ENCODE measurements at regions not wholly inside any gene's neighbourhood (a gene's known extent, or its start where the extent isn't known, plus 50 kb on each side); places are given as distances from the start of the nearest gene placed in this dataset.

- POLR2A ChIA-PET = no interaction called here
- H3K36me3 Mint-ChIP-seq (ENCODE audit: low read depth) = no peaks in the 10 kb centered on the region
- H3K27me3 Mint-ChIP-seq = no peaks in the 10 kb centered on the region
- Histone ChIP-seq H3K27ac (ENCODE audit: low read depth in 1 of 2, low read length in 2 of 2) (no peak overlapping the region), H3K9me3 (ENCODE audit: control insufficient read depth in 1 of 2, insufficient read depth in 1 of 2, low read length in 2 of 2) (no peaks in the 10 kb centered on the region), H3K27me3 (ENCODE audit: control insufficient read depth in 1 of 2, insufficient read depth in 2 of 2, low read length in 2 of 2) (no peaks in the 10 kb centered on the region), H3K36me3 (ENCODE audit: insufficient read depth, low read length) (no peaks in the 10 kb centered on the region), H3K4me1 (ENCODE audit: insufficient read depth, low read length) (no peaks in the 10 kb centered on the region), H3K4me3 (ENCODE audit: low read length) (no peak overlapping the region)
- DNase-seq (no peak), ATAC-seq (ENCODE audit: poor library complexity) (no peak)
- H3K27ac Mint-ChIP-seq = no peak overlapping the region
- CTCF ChIA-PET = no interaction called here
- intact Hi-C loops (cut with DNase I, micrococcal nuclease) = no loop called here
- no peak for TF ChIP-seq CTCF (IDR thresholded peaks at IDR 0.05)
- no peak overlapping the region for H3K4me3 Mint-ChIP-seq
- no peaks in the 10 kb centered on the region for H3K4me1 Mint-ChIP-seq (ENCODE audit: low read depth)
- H3K9me3 Mint-ChIP-seq = peaks cover 4% of the 10 kb centered on the region
These were observed 57.7 kb upstream of the CPEB4 start for GRCh38 chr5:173830421-173830820.

- Mint-ChIP-seq H3K27me3 (no peaks in the 10 kb centered on the region), H3K9me3 (peaks cover 4% of the 10 kb centered on the region), H3K4me1 (ENCODE audit: low read depth) (no peaks in the 10 kb centered on the region), H3K4me3 (no peak overlapping the region), H3K36me3 (ENCODE audit: low read depth) (no peaks in the 10 kb centered on the region), H3K27ac (no peak overlapping the region)
- Histone ChIP-seq H3K4me3 (ENCODE audit: low read length) (no peak overlapping the region), H3K27ac (ENCODE audit: low read depth in 1 of 2, low read length in 2 of 2) (no peak overlapping the region), H3K27me3 (ENCODE audit: control insufficient read depth in 1 of 2, insufficient read depth in 2 of 2, low read length in 2 of 2) (no peaks in the 10 kb centered on the region), H3K4me1 (ENCODE audit: insufficient read depth, low read length) (no peaks in the 10 kb centered on the region), H3K36me3 (ENCODE audit: insufficient read depth, low read length) (no peaks in the 10 kb centered on the region), H3K9me3 (ENCODE audit: control insufficient read depth in 1 of 2, insufficient read depth in 1 of 2, low read length in 2 of 2) (no peaks in the 10 kb centered on the region)
- ATAC-seq (ENCODE audit: poor library complexity) = no peak
- intact Hi-C loops (cut with DNase I, micrococcal nuclease) = no loop called here
- ChIA-PET CTCF (no interaction called here), POLR2A (no interaction called here)
- TF ChIP-seq CTCF (IDR thresholded peaks at IDR 0.05) = no peak
- DNase-seq = no peak
These were observed 56.8 kb upstream of the CPEB4 start for GRCh38 chr5:173831196-173831914.

- H3K27me3 ChIP-seq (ENCODE audit: control insufficient read depth in 1 of 2, insufficient read depth in 2 of 2, low read length in 2 of 2) = no peaks in the 10 kb centered on the region
- H3K36me3 Mint-ChIP-seq (ENCODE audit: low read depth) = no peaks in the 10 kb centered on the region
- no peak for ATAC-seq (ENCODE audit: poor library complexity)
- H3K9me3 Mint-ChIP-seq = peaks cover 4% of the 10 kb centered on the region
- no peak overlapping the region for H3K4me3 Mint-ChIP-seq
- ChIA-PET CTCF (no interaction called here), POLR2A (no interaction called here)
- no peaks in the 10 kb centered on the region for H3K4me1 ChIP-seq (ENCODE audit: insufficient read depth, low read length)
- no peak overlapping the region for H3K27ac Mint-ChIP-seq
- no peak for DNase-seq
- no peak overlapping the region for H3K4me3 ChIP-seq (ENCODE audit: low read length)
- no peak overlapping the region for H3K27ac ChIP-seq (ENCODE audit: low read depth in 1 of 2, low read length in 2 of 2)
- no peaks in the 10 kb centered on the region for H3K27me3 Mint-ChIP-seq
- no peaks in the 10 kb centered on the region for H3K36me3 ChIP-seq (ENCODE audit: insufficient read depth, low read length)
- H3K4me1 Mint-ChIP-seq (ENCODE audit: low read depth) = no peaks in the 10 kb centered on the region
- intact Hi-C loops (cut with DNase I, micrococcal nuclease) = no loop called here
- H3K9me3 ChIP-seq (ENCODE audit: control insufficient read depth in 1 of 2, insufficient read depth in 1 of 2, low read length in 2 of 2) = no peaks in the 10 kb centered on the region
- no peak for TF ChIP-seq CTCF (IDR thresholded peaks at IDR 0.05)
These were observed 55.8 kb upstream of the CPEB4 start for GRCh38 chr5:173832386-173832785.

Measured in CD4-positive, alpha-beta T cell (primary cell).